Thymus (tissue), 11 donors: ENCODE measurements at regions not wholly inside any gene's neighbourhood (a gene's known extent, or its start where the extent isn't known, plus 50 kb on each side); places are given as distances from the start of the nearest gene placed in this dataset.

ENCODE experiments used
- DNase-seq, 9 donors: peaks; one replicate each; pipeline ENCODE4 v3.0.0-alpha.2; 2013; ENCODE audit warnings: low spot score in 9 of 9, low read depth in 6 of 9, missing footprints in 1 of 9
- H3K27ac ChIP-seq, 2 donors: one replicate each; pipeline ENCODE4 v1.5.1; 2013; ENCODE audit warnings: control low read depth in 1 of 2, low read depth in 1 of 2, low read length in 1 of 2, mild to moderate bottlenecking in 1 of 2, moderate library complexity in 1 of 2
- H3K27me3 ChIP-seq, 2 donors: one replicate each; pipeline ENCODE4 v1.5.1; 2013; ENCODE audit warnings: low read length in 1 of 2; ENCODE audit not compliant: control insufficient read depth in 2 of 2, insufficient read depth in 1 of 2
- H3K36me3 ChIP-seq, 2 donors: one replicate each; pipeline ENCODE4 v1.5.1; 2013; ENCODE audit warnings: low read length in 1 of 2, mild to moderate bottlenecking in 1 of 2, moderate library complexity in 1 of 2; ENCODE audit not compliant: control insufficient read depth in 2 of 2, insufficient read depth in 2 of 2
- H3K4me1 ChIP-seq, 2 donors: one replicate each; pipeline ENCODE4 v1.5.1; 2013; ENCODE audit warnings: low read length in 2 of 2; ENCODE audit not compliant: control insufficient read depth in 2 of 2, insufficient read depth in 2 of 2
- H3K4me3 ChIP-seq, 2 donors: one replicate each; pipeline ENCODE4 v1.5.1; 2013; ENCODE audit warnings: low read length in 2 of 2, control low read depth in 1 of 2, mild to moderate bottlenecking in 1 of 2
- H3K9me3 ChIP-seq, 2 donors: one replicate each; pipeline ENCODE4 v1.5.1; 2013; ENCODE audit warnings: low read length in 1 of 2, mild to moderate bottlenecking in 1 of 2; ENCODE audit not compliant: control insufficient read depth in 2 of 2, insufficient read depth in 1 of 2
- WGBS: extraction: QIAGEN DNeasy Blood & Tissue Kit; methylation state at CpG from one replicate; pipeline ENCODE4 v1.1.7; 2013; 5-methylcytosine and 5-hydroxymethylcytosine counted together
- donor health status: healthy.

DNA sequence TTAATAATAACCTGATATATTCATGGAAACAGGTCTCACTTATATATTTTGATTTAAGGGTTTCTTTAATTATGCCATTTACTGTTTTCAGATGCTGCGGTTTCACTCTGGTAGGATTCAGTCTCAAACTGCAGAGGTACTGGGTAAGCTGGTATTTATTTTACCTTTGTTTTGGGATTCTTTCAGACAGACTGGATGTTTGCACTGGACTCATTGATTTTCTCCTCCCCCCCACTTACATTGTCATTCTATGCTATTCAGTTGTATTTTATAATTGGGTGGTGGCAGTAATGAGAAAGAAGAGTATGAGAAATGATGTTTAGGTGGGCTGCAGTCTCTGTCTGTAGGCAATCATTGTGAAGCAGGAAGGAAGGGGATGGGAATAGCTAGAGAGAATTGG is 155.6 kb downstream of the AQP4 start:
- peaks cover 11 to 25% of the 10 kb centered on the region in 2 donors for H3K4me1 ChIP-seq
- H3K4me3 ChIP-seq = no peak overlapping the region
- no peak for DNase-seq
- peak overlapping the region in 1 of 2 donors; percentile 57 for H3K27ac ChIP-seq
- no peaks in the 10 kb centered on the region for H3K9me3 ChIP-seq
- 89% methylated on average over 1 of the region's 1 CpG for WGBS
- H3K27me3 ChIP-seq = no peaks in the 10 kb centered on the region
- no peaks in the 10 kb centered on the region for H3K36me3 ChIP-seq

DNA sequence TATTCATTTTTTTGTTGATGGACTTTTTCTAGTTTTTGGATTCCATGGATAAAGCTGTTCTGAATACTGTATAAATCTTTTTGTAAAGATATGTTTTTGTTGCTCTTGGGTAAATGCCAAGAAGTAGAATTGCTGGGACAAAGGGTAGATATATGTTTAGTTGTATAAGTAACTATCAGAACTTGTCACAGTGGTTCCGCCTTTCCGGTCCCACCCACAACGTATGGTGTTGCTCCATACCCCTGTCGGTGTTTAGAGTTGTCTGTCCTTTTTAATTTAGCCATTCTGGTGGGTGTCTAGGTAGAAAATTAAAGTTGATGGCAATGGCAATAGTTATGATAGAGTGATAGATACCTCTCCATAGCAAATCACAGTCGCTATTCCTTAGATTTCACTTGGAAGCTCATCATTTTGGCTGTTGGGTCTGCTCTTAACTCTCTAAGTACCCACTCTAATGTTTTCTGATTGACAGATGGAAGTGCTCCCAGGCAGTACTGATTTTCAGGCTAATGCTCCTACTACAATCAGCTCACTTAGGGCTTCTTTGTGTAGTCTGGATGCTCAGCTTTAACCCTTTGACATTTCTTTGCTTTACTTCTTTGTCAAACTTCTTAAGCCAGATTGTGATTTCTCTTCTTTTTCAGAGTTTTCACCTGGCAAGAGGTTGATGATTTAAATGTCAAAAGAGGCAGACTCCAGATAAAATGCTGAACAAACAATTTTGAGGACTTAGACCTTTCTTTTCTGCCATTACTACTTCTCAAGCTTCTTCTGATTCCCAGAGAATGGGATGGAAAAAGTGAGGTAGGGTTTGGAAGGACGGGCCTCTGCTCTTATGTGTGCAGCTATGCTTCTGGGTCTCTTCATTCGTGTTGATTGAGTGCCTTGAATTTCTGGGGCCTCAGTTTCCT is 156.4 kb downstream of the AQP4 start:
- no peaks in the 10 kb centered on the region for H3K36me3 ChIP-seq
- WGBS = 93% methylated on average over 7 of the region's 7 CpGs
- DNase-seq = no peak
- no peaks in the 10 kb centered on the region for H3K9me3 ChIP-seq
- H3K4me3 ChIP-seq = no peak overlapping the region
- peaks cover 11 to 19% of the 10 kb centered on the region in 2 donors for H3K4me1 ChIP-seq
- H3K27ac ChIP-seq = peak overlapping the region in 1 of 2 donors; percentile 41
- H3K27me3 ChIP-seq = no peaks in the 10 kb centered on the region

DNA sequence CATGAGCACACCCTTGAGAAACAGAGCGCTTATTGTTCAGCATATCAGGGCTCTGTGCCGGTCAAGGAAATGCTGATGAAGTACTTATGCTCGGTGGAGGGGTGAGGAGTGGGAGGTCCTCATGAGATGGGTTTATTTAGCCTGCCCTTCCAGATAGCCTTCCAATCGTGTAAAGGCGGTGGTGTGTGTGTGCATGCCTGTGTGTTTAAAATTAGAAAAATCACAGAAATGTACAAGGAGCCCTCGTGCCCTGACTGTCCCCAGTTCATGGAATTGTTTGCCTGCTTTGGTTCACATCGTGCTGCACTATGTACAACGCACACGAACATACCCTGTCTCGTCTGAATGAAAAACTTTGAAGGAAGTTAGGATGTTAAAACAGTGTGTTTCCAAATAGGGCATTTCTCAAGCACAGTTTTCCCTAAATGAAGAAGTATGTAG is 158.6 kb downstream of the AQP4 start:
- H3K36me3 ChIP-seq = no peaks in the 10 kb centered on the region
- H3K4me3 ChIP-seq = no peak overlapping the region
- DNase-seq = no peak
- no peaks in the 10 kb centered on the region for H3K9me3 ChIP-seq
- H3K27ac ChIP-seq = no peak overlapping the region
- WGBS = 94% methylated on average over 10 of the region's 10 CpGs
- H3K27me3 ChIP-seq = no peaks in the 10 kb centered on the region
- peaks cover 16 to 30% of the 10 kb centered on the region in 2 donors for H3K4me1 ChIP-seq

DNA sequence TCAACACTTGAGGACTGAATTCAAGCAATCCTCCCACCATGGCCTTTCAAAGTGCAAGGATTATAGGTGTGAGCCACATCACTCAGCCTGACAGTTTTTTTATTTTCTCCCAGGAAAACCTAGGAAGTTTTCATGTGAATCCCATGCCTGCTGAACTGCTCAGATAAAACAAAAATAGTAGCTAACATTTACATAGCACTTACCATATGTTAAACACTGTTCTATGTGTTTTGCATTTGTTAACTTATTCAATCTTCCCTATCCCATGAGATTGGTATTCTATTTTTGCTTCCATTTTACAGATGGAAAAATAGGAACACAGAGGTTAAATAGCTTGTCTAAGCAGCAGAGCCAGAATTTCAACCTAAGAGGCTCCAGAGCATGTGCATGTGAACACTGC is 157.4 kb upstream of the KCTD1 start:
- Histone ChIP-seq H3K27ac (no peak overlapping the region), H3K9me3 (no peaks in the 10 kb centered on the region), H3K36me3 (no peaks in the 10 kb centered on the region), H3K4me1 (peaks cover 22 to 35% of the 10 kb centered on the region in 2 donors), H3K4me3 (no peak overlapping the region), H3K27me3 (no peaks in the 10 kb centered on the region)
- no peak for DNase-seq

DNA sequence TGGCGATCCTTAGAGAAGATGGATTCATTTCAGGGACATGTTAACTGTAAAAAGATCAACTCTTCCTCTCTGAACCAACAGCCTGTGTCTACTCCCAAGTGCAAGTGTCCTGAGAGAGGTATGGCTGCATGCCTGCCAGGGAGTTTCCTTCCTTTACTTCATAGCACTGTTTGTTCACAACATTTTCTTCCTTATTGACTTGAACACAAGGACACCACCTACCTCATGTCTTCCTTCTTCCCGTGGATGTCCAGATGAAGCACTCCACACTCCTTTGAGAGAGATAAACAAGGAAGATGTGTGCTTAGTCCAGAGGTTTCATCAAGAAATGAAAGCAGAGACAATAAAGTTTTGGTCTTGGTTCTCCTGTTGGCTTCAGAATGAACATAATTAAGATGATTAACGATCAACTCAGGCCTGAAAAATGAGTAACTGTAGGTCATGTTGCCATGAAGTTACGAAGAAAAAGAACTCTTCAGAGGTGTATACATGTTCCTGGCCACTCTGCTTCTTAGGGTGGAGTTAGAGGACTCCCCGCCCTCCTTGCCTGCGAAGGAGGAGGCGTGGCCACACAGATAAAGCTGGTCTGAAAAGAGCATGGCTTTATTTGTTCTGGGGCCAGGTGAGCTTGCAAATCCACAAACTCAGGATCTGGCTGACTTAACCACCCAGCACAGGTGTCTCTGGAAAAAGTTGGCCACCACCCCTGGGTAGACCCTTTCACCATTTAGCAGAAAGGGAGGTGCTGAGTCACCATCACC is 155.0 kb upstream of the KCTD1 start:
- Histone ChIP-seq H3K36me3 (no peaks in the 10 kb centered on the region), H3K27ac (peak overlapping the region in 1 of 2 donors; percentile 30), H3K27me3 (no peaks in the 10 kb centered on the region), H3K4me1 (peaks cover 22 to 36% of the 10 kb centered on the region in 2 donors), H3K9me3 (no peaks in the 10 kb centered on the region), H3K4me3 (no peak overlapping the region)
- 70% methylated on average over 7 of the region's 7 CpGs for WGBS
- DNase-seq = peak in 1 of 9 donors; percentile 49

DNA sequence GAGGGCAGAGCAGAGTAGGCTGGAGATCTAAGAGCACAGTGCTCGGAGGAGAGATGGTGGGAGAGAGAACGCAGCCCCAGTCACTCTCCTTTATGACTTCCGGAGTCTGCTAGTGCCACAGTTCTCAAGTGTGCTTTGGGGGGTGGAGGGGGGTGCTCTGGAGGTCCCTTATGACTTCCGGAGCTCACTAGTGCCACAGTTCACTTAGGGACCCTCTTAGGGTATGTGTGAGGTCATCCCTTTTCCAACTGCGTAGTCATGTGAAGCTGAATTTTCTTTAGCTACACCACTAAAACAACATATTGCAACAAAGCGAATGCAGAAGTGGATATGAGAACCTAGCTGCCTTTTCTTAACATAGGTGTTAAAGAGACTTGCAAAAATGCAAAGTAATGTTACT is 153.7 kb upstream of the KCTD1 start:
- peak in 6 of 9 donors; percentile 24 to 77 (median 47) for DNase-seq
- peak overlapping the region in 1 of 2 donors; percentile 32 for H3K4me3 ChIP-seq
- H3K4me1 ChIP-seq = peaks cover 22 to 36% of the 10 kb centered on the region in 2 donors
- no peaks in the 10 kb centered on the region for H3K9me3 ChIP-seq
- 22% methylated on average over 6 of the region's 6 CpGs for WGBS
- H3K36me3 ChIP-seq = no peaks in the 10 kb centered on the region
- peak overlapping the region; percentile 62 to 69 for H3K27ac ChIP-seq
- no peaks in the 10 kb centered on the region for H3K27me3 ChIP-seq

DNA sequence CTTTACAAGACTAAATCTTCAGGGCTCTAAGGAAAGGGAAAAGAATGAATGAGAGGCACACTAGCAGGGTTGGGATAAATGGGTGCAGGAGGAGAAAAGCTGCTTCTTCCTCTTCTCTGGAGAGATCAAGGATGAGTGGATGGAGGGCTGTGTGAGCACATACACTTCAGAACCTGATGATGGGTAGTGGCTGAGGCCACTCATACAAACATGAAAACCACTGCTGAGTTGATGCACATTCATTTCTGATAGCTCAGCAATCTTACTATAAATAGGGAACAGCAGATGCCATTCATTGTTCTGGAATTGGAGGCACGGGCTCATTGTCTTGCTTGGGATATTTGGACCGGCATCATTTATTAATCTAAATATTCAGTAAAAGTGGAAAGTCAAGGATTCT is 152.4 kb upstream of the KCTD1 start:
- no peaks in the 10 kb centered on the region for H3K27me3 ChIP-seq
- no peaks in the 10 kb centered on the region for H3K9me3 ChIP-seq
- DNase-seq = no peak
- 98% methylated on average over 2 of the region's 2 CpGs for WGBS
- peak overlapping the region in 1 of 2 donors; percentile 27 for H3K27ac ChIP-seq
- no peak overlapping the region for H3K4me3 ChIP-seq
- H3K36me3 ChIP-seq = no peaks in the 10 kb centered on the region
- peaks cover 26 to 40% of the 10 kb centered on the region in 2 donors for H3K4me1 ChIP-seq

DNA sequence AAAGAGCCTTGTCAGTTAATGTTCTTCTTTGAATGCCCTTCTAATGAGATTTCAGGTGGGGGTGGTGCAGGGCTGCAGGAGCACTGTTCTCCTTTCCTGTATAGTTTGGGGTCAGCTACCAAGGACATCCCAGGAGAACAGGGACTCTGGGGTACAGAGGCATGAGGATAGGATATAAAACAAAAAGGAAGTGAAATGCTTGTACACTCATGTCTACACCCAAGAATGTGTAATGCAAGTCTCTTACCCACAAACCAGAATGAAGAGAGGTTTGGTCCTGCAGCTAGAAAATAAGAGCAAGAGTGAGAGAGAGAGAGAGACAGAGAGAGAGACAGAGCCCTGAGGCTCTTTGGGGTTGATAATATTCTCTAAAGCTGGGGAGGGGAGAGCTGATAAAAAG is 151.8 kb upstream of the KCTD1 start:
- no peak for DNase-seq
- peak overlapping the region in 1 of 2 donors; percentile 27 for H3K27ac ChIP-seq
- H3K36me3 ChIP-seq = no peaks in the 10 kb centered on the region
- H3K4me1 ChIP-seq = peaks cover 26 to 40% of the 10 kb centered on the region in 2 donors
- H3K27me3 ChIP-seq = no peaks in the 10 kb centered on the region
- H3K4me3 ChIP-seq = no peak overlapping the region
- no peaks in the 10 kb centered on the region for H3K9me3 ChIP-seq
